DOHH2 (cell line): ENCODE measurements at regions not wholly inside any gene's neighbourhood (a gene's known extent, or its start where the extent isn't known, plus 50 kb on each side); places are given as distances from the start of the nearest gene placed in this dataset.

Experiments used
- H3F3A ChIP-seq: fragments of 200-600 bp; sonication (generic), shearing (Covaris generic); 2 replicates; pipeline ENCODE4 v1.6.0; 2016; ENCODE audit warnings: antibody characterized with exemption, mild to moderate bottlenecking; ENCODE audit not compliant: control insufficient read depth, insufficient read depth
- H3K27ac ChIP-seq: fragments of 200-600 bp; sonication (generic); 2 replicates; pipeline ENCODE4 v1.5.1; 2014; ENCODE audit warnings: low read depth, mild to moderate bottlenecking, low read length, moderate library complexity
- H3K27me3 ChIP-seq: fragments of 200-600 bp; sonication (generic); 2 replicates; pipeline ENCODE4 v1.6.1; 2014; ENCODE audit warnings: mild to moderate bottlenecking, low read length, mixed read lengths; ENCODE audit not compliant: control insufficient read depth
- H3K36me3 ChIP-seq: fragments of 200-600 bp; sonication (generic); 2 replicates; pipeline ENCODE4 v1.6.1; 2014; ENCODE audit warnings: mild to moderate bottlenecking, low read length, moderate library complexity, mixed read lengths; ENCODE audit not compliant: control insufficient read depth
- H3K4me1 ChIP-seq: fragments of 200-600 bp; sonication (generic); 2 replicates; pipeline ENCODE4 v1.6.1; 2014; ENCODE audit warnings: mild to moderate bottlenecking, low read length, mixed read lengths; ENCODE audit not compliant: control insufficient read depth
- H3K4me2 ChIP-seq: fragments of 200-600 bp; sonication (generic); 2 replicates; pipeline ENCODE4 v1.6.0; 2014; ENCODE audit warnings: mild to moderate bottlenecking, low read length, moderate library complexity
- H3K4me3 ChIP-seq: fragments of 200-600 bp; sonication (generic); 2 replicates; pipeline ENCODE4 v1.5.1; 2014; ENCODE audit warnings: mild to moderate bottlenecking, low read length, mixed read lengths
- H3K79me2 ChIP-seq: fragments of 200-600 bp; sonication (generic); 2 replicates; pipeline ENCODE4 v1.6.1; 2014; ENCODE audit warnings: mild to moderate bottlenecking, low read length, mixed read lengths; ENCODE audit not compliant: control insufficient read depth
- H3K9me2 ChIP-seq: fragments of 200-600 bp; sonication (generic); replicated peaks from 2 replicates; pipeline ENCODE4 v1.6.1; 2014; ENCODE audit warnings: mild to moderate bottlenecking, low read length, mixed read lengths; ENCODE audit not compliant: control insufficient read depth
- H3K9me3 ChIP-seq: fragments of 200-600 bp; sonication (generic); 2 replicates; pipeline ENCODE4 v1.6.1; 2014; ENCODE audit warnings: antibody characterized with exemption, low read length, mixed read lengths; ENCODE audit not compliant: control insufficient read depth, insufficient read depth
- H4K20me1 ChIP-seq: fragments of 200-600 bp; sonication (generic); 2 replicates; pipeline ENCODE4 v1.6.0; 2014; ENCODE audit warnings: low read depth, mild to moderate bottlenecking, antibody characterized with exemption, low read length, moderate library complexity; ENCODE audit not compliant: control insufficient read depth, insufficient read depth
- EZH2phosphoT487 ChIP-seq: fragments of 200-600 bp; sonication (generic); IDR thresholded peaks from 2 replicates; pipeline ENCODE4 v1.6.1; 2017; ENCODE audit warnings: borderline replicate concordance, mild to moderate bottlenecking, antibody characterized with exemption, low read length, moderate library complexity, mixed read lengths
- TF ChIP-seq, protein P1 (sequence below): fragments of 200-600 bp; sonication (generic); IDR thresholded peaks from one replicate; pipeline ENCODE4 v1.5.1; 2014; ENCODE audit warnings: antibody characterized with exemption, mild to moderate bottlenecking, low read depth, low read length; ENCODE audit not compliant: poor library complexity, severe bottlenecking

GRCh38 chr9:109940561-109940960 lies 160.6 kb downstream of the PALM2AKAP2 start:
- Histone ChIP-seq H4K20me1 (no peaks in the 10 kb centered on the region), H3K4me1 (peaks cover 47% of the 10 kb centered on the region), H3K27ac (no peak overlapping the region), H3K79me2 (no peaks in the 10 kb centered on the region), H3K4me3 (no peak overlapping the region), H3K9me3 (no peaks in the 10 kb centered on the region), H3K4me2 (peak overlapping the region; percentile 1; the same call in 1 of the 2 replicates), H3K27me3 (no peaks in the 10 kb centered on the region), H3K9me2 (no peaks in the 10 kb centered on the region), H3F3A (peaks cover 3% of the 10 kb centered on the region; the same call in 1 of the 2 replicates), H3K36me3 (no peaks in the 10 kb centered on the region)
- TF ChIP-seq, protein P1, sequence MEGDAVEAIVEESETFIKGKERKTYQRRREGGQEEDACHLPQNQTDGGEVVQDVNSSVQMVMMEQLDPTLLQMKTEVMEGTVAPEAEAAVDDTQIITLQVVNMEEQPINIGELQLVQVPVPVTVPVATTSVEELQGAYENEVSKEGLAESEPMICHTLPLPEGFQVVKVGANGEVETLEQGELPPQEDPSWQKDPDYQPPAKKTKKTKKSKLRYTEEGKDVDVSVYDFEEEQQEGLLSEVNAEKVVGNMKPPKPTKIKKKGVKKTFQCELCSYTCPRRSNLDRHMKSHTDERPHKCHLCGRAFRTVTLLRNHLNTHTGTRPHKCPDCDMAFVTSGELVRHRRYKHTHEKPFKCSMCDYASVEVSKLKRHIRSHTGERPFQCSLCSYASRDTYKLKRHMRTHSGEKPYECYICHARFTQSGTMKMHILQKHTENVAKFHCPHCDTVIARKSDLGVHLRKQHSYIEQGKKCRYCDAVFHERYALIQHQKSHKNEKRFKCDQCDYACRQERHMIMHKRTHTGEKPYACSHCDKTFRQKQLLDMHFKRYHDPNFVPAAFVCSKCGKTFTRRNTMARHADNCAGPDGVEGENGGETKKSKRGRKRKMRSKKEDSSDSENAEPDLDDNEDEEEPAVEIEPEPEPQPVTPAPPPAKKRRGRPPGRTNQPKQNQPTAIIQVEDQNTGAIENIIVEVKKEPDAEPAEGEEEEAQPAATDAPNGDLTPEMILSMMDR, result no peak
- TF ChIP-seq EZH2phosphoT487, result no peak

GRCh38 chr9:109941771-109942170 lies 161.8 kb downstream of the PALM2AKAP2 start:
- H3K36me3 ChIP-seq, result no peaks in the 10 kb centered on the region
- H4K20me1 ChIP-seq, result no peaks in the 10 kb centered on the region
- peaks cover 3% of the 10 kb centered on the region; the same call in 1 of the 2 replicates for H3F3A ChIP-seq
- no peak for TF ChIP-seq EZH2phosphoT487
- TF ChIP-seq, protein P1, result no peak
- peaks cover 41% of the 10 kb centered on the region for H3K4me1 ChIP-seq
- H3K27me3 ChIP-seq, result no peaks in the 10 kb centered on the region
- H3K4me2 ChIP-seq, result 0 out of 2 replicates have a peak overlapping the region, but pooled peaks have one; percentile 1
- H3K27ac ChIP-seq, result no peak overlapping the region
- H3K79me2 ChIP-seq, result no peaks in the 10 kb centered on the region
- no peaks in the 10 kb centered on the region for H3K9me2 ChIP-seq
- H3K4me3 ChIP-seq, result no peak overlapping the region
- no peaks in the 10 kb centered on the region for H3K9me3 ChIP-seq

- H3K9me2 ChIP-seq, result no peaks in the 10 kb centered on the region
- no peaks in the 10 kb centered on the region for H4K20me1 ChIP-seq
- H3K27me3 ChIP-seq, result no peaks in the 10 kb centered on the region
- no peaks in the 10 kb centered on the region for H3K79me2 ChIP-seq
- no peak overlapping the region for H3K27ac ChIP-seq
- no peaks in the 10 kb centered on the region for H3K36me3 ChIP-seq
- no peak overlapping the region for H3K4me2 ChIP-seq
- H3K4me3 ChIP-seq, result no peak overlapping the region
- no peaks in the 10 kb centered on the region for H3K9me3 ChIP-seq
- peaks cover 7% of the 10 kb centered on the region for H3F3A ChIP-seq
- TF ChIP-seq, protein P1, result no peak
- no peak for TF ChIP-seq EZH2phosphoT487
- peaks cover 56% of the 10 kb centered on the region for H3K4me1 ChIP-seq
These were observed 165.6 kb downstream of the PALM2AKAP2 start for GRCh38 chr9:109945573-109945972.

GRCh38 chr9:109948453-109948852 lies 168.5 kb downstream of the PALM2AKAP2 start:
- H3K9me3 ChIP-seq, result no peaks in the 10 kb centered on the region
- no peaks in the 10 kb centered on the region for H3K79me2 ChIP-seq
- no peak overlapping the region for H3K27ac ChIP-seq
- H3K9me2 ChIP-seq, result no peaks in the 10 kb centered on the region
- H3F3A ChIP-seq, result peaks cover 7% of the 10 kb centered on the region
- no peaks in the 10 kb centered on the region for H3K27me3 ChIP-seq
- no peak overlapping the region for H3K4me3 ChIP-seq
- peak overlapping the region; percentile 38 for H3K4me2 ChIP-seq
- H3K36me3 ChIP-seq, result peaks cover 5% of the 10 kb centered on the region; the same call in 1 of the 2 replicates
- TF ChIP-seq, protein P1, result no peak
- TF ChIP-seq EZH2phosphoT487, result no peak
- peaks cover 66% of the 10 kb centered on the region for H3K4me1 ChIP-seq
- no peaks in the 10 kb centered on the region for H4K20me1 ChIP-seq
